DND-41 (cell line): ENCODE measurements at regions not wholly inside any gene's neighbourhood (a gene's known extent, or its start where the extent isn't known, plus 50 kb on each side); places are given as distances from the start of the nearest gene placed in this dataset.

Source experiments
- ATAC-seq: fragments of 200-7000 bp; cut with Tn5 transposase; 3 replicates; pipeline ENCODE4 v1.9.1; 2021; ENCODE audit warnings: low read depth; ENCODE audit not compliant: insufficient read depth
- DNase-seq: peaks from one replicate; pipeline ENCODE4 v3.0.0-alpha.2; 2020
- H2AFZ ChIP-seq: 2 replicates; pipeline ENCODE4 v1.6.0; 2012; ENCODE audit warnings: low read depth, low read length
- H3K27ac ChIP-seq: 2 replicates; pipeline ENCODE4 v1.5.1; 2012; ENCODE audit warnings: low read length, inconsistent platforms
- H3K27me3 ChIP-seq: fragments of 200-600 bp; sonication (generic); 2 replicates; pipeline ENCODE4 v1.6.0; 2012; ENCODE audit warnings: low read length, mild to moderate bottlenecking, inconsistent platforms; ENCODE audit not compliant: insufficient read depth, poor library complexity
- H3K36me3 ChIP-seq: 2 replicates; pipeline ENCODE4 v1.5.1; 2012; ENCODE audit warnings: low read length, inconsistent platforms; ENCODE audit not compliant: insufficient read depth
- H3K4me1 ChIP-seq: 2 replicates; pipeline ENCODE4 v1.5.1; 2012; ENCODE audit warnings: mild to moderate bottlenecking, low read length; ENCODE audit not compliant: insufficient read depth
- H3K4me2 ChIP-seq: 2 replicates; pipeline ENCODE4 v1.6.0; 2012; ENCODE audit warnings: mild to moderate bottlenecking, moderate library complexity, low read length, inconsistent platforms; ENCODE audit not compliant: insufficient read depth
- H3K4me3 ChIP-seq, 2 experiments: fragments of 200-600 bp in 1 of 2; shearing (Covaris generic) in 1 of 2; 2 replicates each; pipeline ENCODE4 v1.5.1; 2012 to 2016; ENCODE audit warnings: inconsistent platforms in 2 of 2, low read length in 2 of 2, mild to moderate bottlenecking in 2 of 2, low read depth in 1 of 2, moderate library complexity in 1 of 2
- H3K79me2 ChIP-seq: 2 replicates; pipeline ENCODE4 v1.6.0; 2012; ENCODE audit warnings: low read length, inconsistent platforms; ENCODE audit not compliant: insufficient read depth
- H3K9ac ChIP-seq: 2 replicates; pipeline ENCODE4 v1.6.0; 2012; ENCODE audit warnings: low read depth, mild to moderate bottlenecking, inconsistent platforms, low read length, moderate library complexity
- H3K9me3 ChIP-seq: 2 replicates; pipeline ENCODE4 v1.5.1; 2012; ENCODE audit warnings: low read length, moderate library complexity, mild to moderate bottlenecking, inconsistent platforms; ENCODE audit not compliant: insufficient read depth, severe bottlenecking
- H4K20me1 ChIP-seq: 2 replicates; pipeline ENCODE4 v1.6.0; 2012; ENCODE audit warnings: low read length; ENCODE audit not compliant: insufficient read depth
- EZH2 ChIP-seq: IDR thresholded peaks from 3 replicates; pipeline ENCODE4 v1.6.1; 2012; ENCODE audit warnings: borderline replicate concordance, low read depth, mild to moderate bottlenecking, moderate library complexity, low read length, inconsistent platforms; ENCODE audit not compliant: severe bottlenecking
- TF ChIP-seq, protein P1 (sequence below): IDR thresholded peaks from 2 replicates; pipeline ENCODE4 v1.5.1; 2012; ENCODE audit warnings: borderline replicate concordance, low read length, moderate library complexity, mild to moderate bottlenecking; ENCODE audit not compliant: poor library complexity, severe bottlenecking; ENCODE audit errors: extremely low read depth

DNA sequence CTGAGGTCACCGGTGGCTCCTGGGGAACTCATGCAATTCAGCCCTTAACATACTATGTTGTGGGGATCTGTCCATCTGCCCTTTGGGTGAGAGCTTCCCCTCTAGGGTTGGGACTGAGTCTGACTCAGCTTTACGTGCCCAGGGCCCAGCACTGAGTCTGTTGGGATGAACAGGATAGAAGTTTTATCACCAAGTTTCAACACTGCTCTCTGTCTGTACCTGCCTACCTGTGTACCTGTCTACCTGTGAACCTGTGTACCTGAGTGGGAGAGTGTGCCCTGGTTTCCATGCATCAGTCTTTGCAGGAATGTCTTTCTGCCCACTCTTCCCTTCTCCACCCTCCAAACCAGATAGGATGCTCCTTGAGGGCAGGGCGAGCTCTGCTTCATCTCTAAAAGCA lies 90.6 kb upstream of the POU3F1 start:
- no peaks in the 10 kb centered on the region for H3K9me3 ChIP-seq
- H3K79me2 ChIP-seq: no peaks in the 10 kb centered on the region
- no peak overlapping the region for H3K4me3 ChIP-seq
- H3K27me3 ChIP-seq: peaks cover 47% of the 10 kb centered on the region
- no peaks in the 10 kb centered on the region for H3K4me1 ChIP-seq
- H3K36me3 ChIP-seq: no peaks in the 10 kb centered on the region
- no peak overlapping the region for H3K27ac ChIP-seq
- peaks cover 5% of the 10 kb centered on the region for H4K20me1 ChIP-seq
- H3K4me2 ChIP-seq: no peak overlapping the region
- ATAC-seq (no peak), DNase-seq (no peak)
- TF ChIP-seq EZH2: no peak
- TF ChIP-seq, protein P1, sequence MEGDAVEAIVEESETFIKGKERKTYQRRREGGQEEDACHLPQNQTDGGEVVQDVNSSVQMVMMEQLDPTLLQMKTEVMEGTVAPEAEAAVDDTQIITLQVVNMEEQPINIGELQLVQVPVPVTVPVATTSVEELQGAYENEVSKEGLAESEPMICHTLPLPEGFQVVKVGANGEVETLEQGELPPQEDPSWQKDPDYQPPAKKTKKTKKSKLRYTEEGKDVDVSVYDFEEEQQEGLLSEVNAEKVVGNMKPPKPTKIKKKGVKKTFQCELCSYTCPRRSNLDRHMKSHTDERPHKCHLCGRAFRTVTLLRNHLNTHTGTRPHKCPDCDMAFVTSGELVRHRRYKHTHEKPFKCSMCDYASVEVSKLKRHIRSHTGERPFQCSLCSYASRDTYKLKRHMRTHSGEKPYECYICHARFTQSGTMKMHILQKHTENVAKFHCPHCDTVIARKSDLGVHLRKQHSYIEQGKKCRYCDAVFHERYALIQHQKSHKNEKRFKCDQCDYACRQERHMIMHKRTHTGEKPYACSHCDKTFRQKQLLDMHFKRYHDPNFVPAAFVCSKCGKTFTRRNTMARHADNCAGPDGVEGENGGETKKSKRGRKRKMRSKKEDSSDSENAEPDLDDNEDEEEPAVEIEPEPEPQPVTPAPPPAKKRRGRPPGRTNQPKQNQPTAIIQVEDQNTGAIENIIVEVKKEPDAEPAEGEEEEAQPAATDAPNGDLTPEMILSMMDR: no peak
- H3K9ac ChIP-seq: no peak overlapping the region
- H2AFZ ChIP-seq: no peak overlapping the region

DNA sequence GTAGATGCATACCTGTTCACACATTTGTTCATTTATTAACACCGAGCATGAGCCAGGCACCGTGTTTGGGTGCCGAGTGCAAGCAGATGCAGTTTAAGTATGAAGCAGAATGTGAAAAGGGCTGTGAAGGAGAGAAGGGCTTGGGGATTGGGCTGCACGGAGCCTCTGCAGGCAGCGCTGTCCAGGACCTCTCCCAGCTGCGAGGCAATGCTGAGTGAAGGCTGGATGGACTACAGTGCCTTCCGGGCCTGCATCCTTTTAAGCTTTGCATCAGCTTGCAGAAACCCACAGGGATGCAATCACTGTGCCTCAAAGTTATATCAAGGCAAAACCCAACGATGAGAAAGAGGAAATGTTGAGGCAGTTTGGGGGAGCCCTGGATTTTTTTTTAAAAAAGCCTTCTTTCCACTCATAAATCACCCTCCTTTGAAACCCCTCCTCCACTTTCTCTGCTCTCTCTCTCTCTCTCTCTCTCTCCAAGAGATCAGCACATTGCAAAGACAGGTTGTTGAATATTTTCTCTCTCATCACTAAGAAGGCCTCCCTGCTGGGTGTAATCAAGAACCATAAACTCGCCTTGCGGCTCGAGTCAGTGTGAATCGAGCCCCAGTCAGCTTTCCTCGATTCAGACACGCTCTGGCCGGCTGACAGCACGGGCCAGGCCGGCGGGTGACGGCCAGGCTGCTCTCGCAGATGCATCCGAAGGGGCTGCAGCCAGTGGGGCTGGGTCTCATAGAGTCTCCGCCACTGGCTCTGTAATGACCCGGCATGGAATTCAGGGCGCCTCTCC lies 89.2 kb upstream of the POU3F1 start:
- Histone ChIP-seq H3K79me2 (no peaks in the 10 kb centered on the region), H3K36me3 (no peaks in the 10 kb centered on the region), H3K4me3 (no peak overlapping the region), H3K27ac (no peak overlapping the region), H2AFZ (no peak overlapping the region), H3K9ac (no peak overlapping the region), H3K4me2 (no peak overlapping the region), H3K4me1 (no peaks in the 10 kb centered on the region), H4K20me1 (peaks cover 5% of the 10 kb centered on the region), H3K27me3 (peaks cover 51% of the 10 kb centered on the region), H3K9me3 (no peaks in the 10 kb centered on the region)
- DNase-seq: no peak
- ATAC-seq: no peak
- TF ChIP-seq, protein P1: no peak
- TF ChIP-seq EZH2: no peak

DNA sequence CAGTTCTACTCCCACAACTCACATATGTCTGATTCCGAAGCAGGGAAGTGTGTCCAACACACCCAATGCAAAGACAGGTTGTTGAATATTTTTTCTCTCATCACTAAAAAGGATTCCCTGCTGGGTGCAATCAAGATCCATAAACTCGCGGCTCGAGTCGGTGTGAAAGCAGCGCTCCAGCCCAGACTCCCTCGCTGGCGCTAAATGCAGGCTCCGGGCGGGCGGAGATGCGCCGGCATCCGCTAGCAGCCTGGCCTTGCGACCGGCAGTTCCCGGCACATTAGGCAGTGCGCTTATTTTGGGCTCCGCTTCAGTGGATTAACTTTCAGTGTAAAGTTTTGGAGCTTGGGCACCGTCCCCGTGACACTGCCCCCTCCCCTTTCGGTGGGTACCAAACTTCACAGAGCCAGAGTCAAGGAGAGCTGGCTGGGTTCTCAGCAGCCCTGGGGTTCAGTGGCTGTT lies 87.7 kb upstream of the POU3F1 start:
- no peak overlapping the region for H3K4me2 ChIP-seq
- H3K9me3 ChIP-seq: no peaks in the 10 kb centered on the region
- no peak for DNase-seq
- peaks cover 51% of the 10 kb centered on the region for H3K27me3 ChIP-seq
- H3K27ac ChIP-seq: no peak overlapping the region
- H4K20me1 ChIP-seq: peaks cover 5% of the 10 kb centered on the region
- no peaks in the 10 kb centered on the region for H3K36me3 ChIP-seq
- H2AFZ ChIP-seq: no peak overlapping the region
- H3K4me3 ChIP-seq: no peak overlapping the region
- TF ChIP-seq, protein P1: no peak
- TF ChIP-seq EZH2: no peak
- no peak for ATAC-seq
- H3K79me2 ChIP-seq: no peaks in the 10 kb centered on the region
- no peak overlapping the region for H3K9ac ChIP-seq
- H3K4me1 ChIP-seq: no peaks in the 10 kb centered on the region
